ENCODE measurements at regions not wholly inside any gene's neighbourhood (a gene's known extent, or its start where the extent isn't known, plus 50 kb on each side); places are given as distances from the start of the nearest gene placed in this dataset.

DNA sequence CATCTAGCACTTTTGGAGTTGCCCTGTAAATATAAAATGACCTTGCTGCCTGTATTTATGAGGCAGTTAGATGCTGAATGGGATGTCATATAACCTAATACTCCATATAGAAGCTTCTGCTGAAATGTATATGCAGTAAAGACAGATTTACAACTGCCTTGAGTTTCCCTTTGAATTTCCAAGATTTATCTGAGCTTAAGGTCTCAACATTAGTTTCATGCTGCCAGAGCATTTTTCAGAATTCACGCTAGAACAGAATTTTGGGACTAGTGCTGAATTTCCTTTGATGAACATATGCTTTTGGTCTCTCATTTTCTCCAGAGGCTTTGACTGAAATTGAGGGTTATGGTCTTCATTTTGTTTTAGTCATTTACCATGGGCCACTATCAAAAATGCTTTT, 254.7 kb upstream of the FANCL start:
- DNase-seq, result no peak
- Histone ChIP-seq H3K27ac (no peak overlapping the region), H3K27me3 (no peaks in the 10 kb centered on the region), H3K9me3 (no peaks in the 10 kb centered on the region), H3K4me3 (no peak overlapping the region), H3K9ac (ENCODE audit: low read depth in 2 of 2, low read length in 2 of 2) (no peak overlapping the region), H3K36me3 (no peaks in the 10 kb centered on the region), H3K4me1 (no peaks in the 10 kb centered on the region)
- intact Hi-C loops (cut with DNase I), result no loop called here
- TF ChIP-seq, protein P1, sequence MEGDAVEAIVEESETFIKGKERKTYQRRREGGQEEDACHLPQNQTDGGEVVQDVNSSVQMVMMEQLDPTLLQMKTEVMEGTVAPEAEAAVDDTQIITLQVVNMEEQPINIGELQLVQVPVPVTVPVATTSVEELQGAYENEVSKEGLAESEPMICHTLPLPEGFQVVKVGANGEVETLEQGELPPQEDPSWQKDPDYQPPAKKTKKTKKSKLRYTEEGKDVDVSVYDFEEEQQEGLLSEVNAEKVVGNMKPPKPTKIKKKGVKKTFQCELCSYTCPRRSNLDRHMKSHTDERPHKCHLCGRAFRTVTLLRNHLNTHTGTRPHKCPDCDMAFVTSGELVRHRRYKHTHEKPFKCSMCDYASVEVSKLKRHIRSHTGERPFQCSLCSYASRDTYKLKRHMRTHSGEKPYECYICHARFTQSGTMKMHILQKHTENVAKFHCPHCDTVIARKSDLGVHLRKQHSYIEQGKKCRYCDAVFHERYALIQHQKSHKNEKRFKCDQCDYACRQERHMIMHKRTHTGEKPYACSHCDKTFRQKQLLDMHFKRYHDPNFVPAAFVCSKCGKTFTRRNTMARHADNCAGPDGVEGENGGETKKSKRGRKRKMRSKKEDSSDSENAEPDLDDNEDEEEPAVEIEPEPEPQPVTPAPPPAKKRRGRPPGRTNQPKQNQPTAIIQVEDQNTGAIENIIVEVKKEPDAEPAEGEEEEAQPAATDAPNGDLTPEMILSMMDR (IDR thresholded peaks at IDR 0.05), result no peak

DNA sequence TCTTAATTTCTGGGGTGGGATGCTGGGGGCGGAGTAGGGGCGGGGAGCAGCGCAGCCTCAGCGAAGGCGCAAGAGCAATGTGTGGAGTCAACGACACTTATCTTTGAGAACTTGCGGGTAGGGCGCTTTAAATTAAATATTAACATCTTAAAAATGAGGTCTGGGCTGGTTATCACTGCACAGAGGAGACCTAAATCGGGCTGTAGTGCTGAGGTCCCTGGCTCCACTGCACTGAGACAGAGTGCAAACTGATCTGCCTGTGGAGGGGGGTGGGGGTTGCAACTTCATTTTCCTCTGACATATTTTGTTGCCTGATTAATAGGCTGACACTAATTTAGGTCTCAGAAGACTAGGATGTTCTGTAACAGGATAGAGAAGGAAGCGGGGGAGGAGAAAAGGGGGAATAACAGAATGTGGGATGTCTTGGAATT, 253.0 kb upstream of the FANCL start:
- no peak for DNase-seq
- Histone ChIP-seq H3K27me3 (no peaks in the 10 kb centered on the region), H3K27ac (no peak overlapping the region), H3K9me3 (no peaks in the 10 kb centered on the region), H3K9ac (ENCODE audit: low read depth in 2 of 2, low read length in 2 of 2) (no peak overlapping the region), H3K4me3 (no peak overlapping the region), H3K36me3 (no peaks in the 10 kb centered on the region), H3K4me1 (no peaks in the 10 kb centered on the region)
- intact Hi-C loops (cut with DNase I), result no loop called here
- TF ChIP-seq, protein P1 (IDR thresholded peaks at IDR 0.05), result no peak

DNA sequence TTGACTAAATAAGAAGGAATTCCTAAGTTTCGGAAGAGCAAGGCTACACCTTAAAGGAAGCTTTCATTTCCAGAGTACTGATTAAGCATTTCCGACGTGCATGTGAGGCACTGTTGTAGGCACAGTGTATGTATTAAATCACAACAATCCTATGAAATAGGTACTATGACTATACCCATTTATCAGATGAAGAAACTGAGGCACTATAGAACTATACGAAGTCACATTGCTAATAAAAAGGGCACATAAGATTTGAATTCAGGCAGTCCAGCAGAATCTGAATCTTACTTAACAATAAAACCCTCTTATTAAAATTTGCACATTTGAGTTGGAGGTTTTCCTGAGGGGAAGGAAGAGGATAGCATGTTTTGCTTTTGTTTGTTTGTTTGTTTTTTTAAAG, 243.5 kb upstream of the FANCL start:
- Histone ChIP-seq H3K9ac (ENCODE audit: low read depth in 2 of 2, low read length in 2 of 2) (no peak overlapping the region), H3K9me3 (no peaks in the 10 kb centered on the region), H3K4me3 (no peak overlapping the region), H3K36me3 (no peaks in the 10 kb centered on the region), H3K4me1 (no peaks in the 10 kb centered on the region), H3K27ac (no peak overlapping the region), H3K27me3 (no peaks in the 10 kb centered on the region)
- DNase-seq, result no peak
- TF ChIP-seq, protein P1 (IDR thresholded peaks at IDR 0.05), result no peak
- intact Hi-C loops (cut with DNase I), result no loop called here

DNA sequence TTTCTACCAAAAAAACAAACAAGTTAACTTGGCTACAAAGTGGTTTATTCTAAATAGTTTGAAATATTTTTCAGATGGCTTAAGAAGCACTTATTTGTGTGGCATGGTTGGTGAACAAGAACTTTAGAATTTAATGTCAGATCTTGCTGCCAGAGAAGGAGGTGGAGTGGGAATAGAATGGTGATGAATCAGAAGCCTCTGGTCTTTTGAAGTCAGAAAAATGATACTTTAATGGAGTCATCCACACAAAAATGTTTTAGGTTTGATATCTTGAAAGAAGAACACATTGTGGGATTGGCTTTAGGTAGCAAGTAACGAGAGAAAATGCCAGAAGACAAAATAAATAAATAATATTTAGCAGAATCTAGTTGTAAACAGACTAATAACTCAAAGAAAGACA, 243.1 kb upstream of the FANCL start:
- intact Hi-C loops (cut with DNase I), result no loop called here
- H3K36me3 ChIP-seq, result no peaks in the 10 kb centered on the region
- TF ChIP-seq, protein P1 (IDR thresholded peaks at IDR 0.05), result no peak
- DNase-seq, result no peak
- H3K4me1 ChIP-seq, result no peaks in the 10 kb centered on the region
- no peak overlapping the region for H3K9ac ChIP-seq (ENCODE audit: low read depth in 2 of 2, low read length in 2 of 2)
- H3K27ac ChIP-seq, result no peak overlapping the region
- no peaks in the 10 kb centered on the region for H3K9me3 ChIP-seq
- no peak overlapping the region for H3K4me3 ChIP-seq
- no peaks in the 10 kb centered on the region for H3K27me3 ChIP-seq

DNA sequence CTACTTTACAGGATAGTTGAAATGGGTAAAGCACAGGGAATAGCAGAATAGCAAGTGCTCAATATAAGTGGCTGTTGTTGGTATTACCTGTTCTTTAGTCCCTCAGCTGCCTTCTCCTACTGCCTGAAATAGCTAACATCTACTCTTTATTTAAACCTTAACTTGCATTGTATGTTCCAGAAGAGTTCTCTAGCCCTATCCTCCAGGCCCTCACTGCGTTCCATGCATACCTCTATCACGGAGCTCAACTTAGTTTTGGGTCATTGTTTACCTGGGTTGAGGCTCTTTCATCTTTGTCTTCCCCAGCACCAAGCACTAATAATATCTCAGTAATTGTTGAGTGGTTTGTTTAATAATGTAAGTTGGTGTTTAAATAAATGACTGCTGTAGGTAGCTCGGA, 242.2 kb upstream of the FANCL start:
- no peak overlapping the region for H3K4me3 ChIP-seq
- intact Hi-C loops (cut with DNase I), result no loop called here
- no peak overlapping the region for H3K9ac ChIP-seq (ENCODE audit: low read depth in 2 of 2, low read length in 2 of 2)
- no peak overlapping the region for H3K27ac ChIP-seq
- no peaks in the 10 kb centered on the region for H3K4me1 ChIP-seq
- no peak for DNase-seq
- TF ChIP-seq, protein P1 (IDR thresholded peaks at IDR 0.05), result no peak
- H3K9me3 ChIP-seq, result no peaks in the 10 kb centered on the region
- no peaks in the 10 kb centered on the region for H3K36me3 ChIP-seq
- no peaks in the 10 kb centered on the region for H3K27me3 ChIP-seq

DNA sequence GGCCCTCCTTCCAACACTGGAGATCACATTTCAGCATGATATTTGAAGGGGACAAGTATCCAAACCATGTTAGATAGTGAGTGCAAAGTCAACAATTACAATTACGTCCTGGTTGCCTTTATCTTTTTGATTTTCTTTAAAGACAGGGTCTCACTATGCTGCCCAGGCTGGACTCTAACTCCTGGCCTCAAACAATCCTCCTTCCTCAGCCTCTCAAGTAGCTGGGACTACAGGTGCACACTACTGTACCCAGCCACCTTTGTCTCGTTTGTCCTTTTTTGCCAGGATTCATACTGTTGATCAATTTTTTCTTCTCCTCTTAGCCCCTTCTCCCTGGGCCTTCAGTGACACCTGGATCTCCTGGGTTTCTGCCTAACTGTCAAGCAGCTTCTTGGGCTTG, 240.5 kb upstream of the FANCL start:
- Histone ChIP-seq H3K27ac (no peak overlapping the region), H3K9me3 (no peaks in the 10 kb centered on the region), H3K9ac (ENCODE audit: low read depth in 2 of 2, low read length in 2 of 2) (no peak overlapping the region), H3K4me1 (no peaks in the 10 kb centered on the region), H3K27me3 (no peaks in the 10 kb centered on the region), H3K36me3 (no peaks in the 10 kb centered on the region), H3K4me3 (no peak overlapping the region)
- intact Hi-C loops (cut with DNase I), result no loop called here
- no peak for DNase-seq
- TF ChIP-seq, protein P1 (IDR thresholded peaks at IDR 0.05), result no peak
